MCF 10A (cell line): ENCODE measurements at regions not wholly inside any gene's neighbourhood (a gene's known extent, or its start where the extent isn't known, plus 50 kb on each side); places are given as distances from the start of the nearest gene placed in this dataset.

Source experiments
- BruUV-seq: library from RNA; stranded (reverse); fragments of 400-500 nt; replicated peaks from 2 replicates; lab custom pipeline; 2021; lab: Mats Ljungman, UMichigan
- CTCF ChIA-PET: fragments of 300-600 bp; sonication (Branson Sonifier 250); formaldehyde crosslinking; extraction: SDS; loops from one replicate; lab custom pipeline; 2021; ENCODE audit warnings: antibody characterized with exemption, inconsistent platforms; lab: Yijun Ruan, JAX
- POLR2A ChIA-PET: fragments of 300-600, 350-650 bp; sonication (Branson Sonifier 250); formaldehyde crosslinking; extraction: SDS; loops from one replicate; lab custom pipeline; 2020; ENCODE audit warnings: antibody characterized with exemption, inconsistent platforms; lab: Yijun Ruan, JAX
- DNase-seq: peaks from one replicate; pipeline ENCODE4 v3.0.0-alpha.2; 2018; ENCODE audit not compliant: unreplicated experiment
- H3K27ac Mint-ChIP-seq: one replicate; pipeline ENCODE4 v1.8.0; 2022; ENCODE audit warnings: mild to moderate bottlenecking, low read depth, mixed read lengths; ENCODE audit not compliant: unreplicated experiment
- H3K27me3 Mint-ChIP-seq: one replicate; pipeline ENCODE4 v1.8.0; 2022; ENCODE audit warnings: mixed read lengths; ENCODE audit not compliant: insufficient read depth, unreplicated experiment
- H3K36me3 Mint-ChIP-seq: one replicate; pipeline ENCODE4 v1.8.0; 2022; ENCODE audit warnings: mild to moderate bottlenecking, moderate library complexity, mixed read lengths; ENCODE audit not compliant: insufficient read depth, unreplicated experiment
- H3K4me1 Mint-ChIP-seq: one replicate; pipeline ENCODE4 v1.8.0; 2022; ENCODE audit warnings: mixed read lengths; ENCODE audit not compliant: insufficient read depth, unreplicated experiment
- H3K4me3 Mint-ChIP-seq: one replicate; pipeline ENCODE4 v1.8.0; 2022; ENCODE audit warnings: mild to moderate bottlenecking, moderate library complexity, mixed read lengths; ENCODE audit not compliant: unreplicated experiment
- H3K9me3 Mint-ChIP-seq: one replicate; pipeline ENCODE4 v1.8.0; 2022; ENCODE audit warnings: mixed read lengths; ENCODE audit not compliant: unreplicated experiment
- intact Hi-C: fragments of 100-400 bp; cut with micrococcal nuclease; formaldehyde crosslinking; loops from 2 replicates; pipeline ENCODE4 v1.14.1; 2022
- TF ChIP-seq, protein P1 (sequence below): fragments of 200-600 bp; IDR thresholded peaks from one replicate; pipeline ENCODE4 v1.8.0; 2022; ENCODE audit warnings: antibody characterized with exemption, mild to moderate bottlenecking; ENCODE audit not compliant: unreplicated experiment

DNA sequence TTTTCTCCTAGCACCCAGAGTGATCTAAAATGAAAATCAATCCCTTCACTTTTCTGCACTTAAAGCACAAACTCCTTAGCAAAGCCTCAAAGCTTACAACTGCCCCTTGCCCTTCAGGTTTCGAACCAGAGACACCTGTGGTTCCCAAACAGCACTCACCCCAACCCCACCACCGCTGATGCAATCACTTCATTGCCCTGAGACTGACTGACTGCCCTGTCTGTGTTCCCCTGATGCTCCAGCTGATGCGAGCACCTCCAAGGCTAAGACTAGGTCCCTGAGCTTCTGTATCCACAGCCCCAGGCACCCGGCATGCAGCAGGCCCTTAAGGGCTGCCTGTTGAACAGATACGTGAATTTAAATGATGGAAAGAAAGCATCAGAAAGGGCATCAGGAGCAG lies 127.3 kb downstream of the ZNF621 start:
- intact Hi-C loops, result no loop called here
- no peaks in the 10 kb centered on the region for H3K9me3 Mint-ChIP-seq
- H3K4me3 Mint-ChIP-seq, result no peak overlapping the region
- H3K36me3 Mint-ChIP-seq, result no peaks in the 10 kb centered on the region
- BruUV-seq, result no TSS peak
- DNase-seq, result no peak
- H3K27ac Mint-ChIP-seq, result no peak overlapping the region
- POLR2A ChIA-PET, result no interaction called here
- H3K4me1 Mint-ChIP-seq, result no peaks in the 10 kb centered on the region
- H3K27me3 Mint-ChIP-seq, result no peaks in the 10 kb centered on the region
- CTCF ChIA-PET, result no interaction called here
- TF ChIP-seq, protein P1, sequence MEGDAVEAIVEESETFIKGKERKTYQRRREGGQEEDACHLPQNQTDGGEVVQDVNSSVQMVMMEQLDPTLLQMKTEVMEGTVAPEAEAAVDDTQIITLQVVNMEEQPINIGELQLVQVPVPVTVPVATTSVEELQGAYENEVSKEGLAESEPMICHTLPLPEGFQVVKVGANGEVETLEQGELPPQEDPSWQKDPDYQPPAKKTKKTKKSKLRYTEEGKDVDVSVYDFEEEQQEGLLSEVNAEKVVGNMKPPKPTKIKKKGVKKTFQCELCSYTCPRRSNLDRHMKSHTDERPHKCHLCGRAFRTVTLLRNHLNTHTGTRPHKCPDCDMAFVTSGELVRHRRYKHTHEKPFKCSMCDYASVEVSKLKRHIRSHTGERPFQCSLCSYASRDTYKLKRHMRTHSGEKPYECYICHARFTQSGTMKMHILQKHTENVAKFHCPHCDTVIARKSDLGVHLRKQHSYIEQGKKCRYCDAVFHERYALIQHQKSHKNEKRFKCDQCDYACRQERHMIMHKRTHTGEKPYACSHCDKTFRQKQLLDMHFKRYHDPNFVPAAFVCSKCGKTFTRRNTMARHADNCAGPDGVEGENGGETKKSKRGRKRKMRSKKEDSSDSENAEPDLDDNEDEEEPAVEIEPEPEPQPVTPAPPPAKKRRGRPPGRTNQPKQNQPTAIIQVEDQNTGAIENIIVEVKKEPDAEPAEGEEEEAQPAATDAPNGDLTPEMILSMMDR, result no peak

DNA sequence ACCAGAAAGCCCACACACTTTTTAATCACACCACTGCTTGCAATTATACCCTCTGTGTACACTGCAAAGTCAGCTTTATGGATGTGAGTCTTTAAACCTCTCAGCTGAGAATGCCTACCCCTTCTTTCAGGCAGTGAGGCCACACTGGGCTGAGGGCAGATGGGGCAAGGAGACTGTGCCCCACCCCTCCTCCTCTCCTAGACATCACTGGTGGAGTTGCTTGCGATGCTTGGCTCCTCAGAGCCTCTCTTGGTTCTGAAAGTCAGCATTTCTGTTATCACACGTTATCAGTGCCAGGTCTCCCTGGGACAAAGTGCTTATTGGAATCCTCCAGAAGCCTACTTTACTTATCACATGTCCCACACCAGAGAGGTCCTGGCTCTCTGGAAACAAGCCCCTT lies 128.2 kb downstream of the ZNF621 start:
- H3K4me3 Mint-ChIP-seq, result no peak overlapping the region
- ChIA-PET CTCF (no interaction called here), POLR2A (no interaction called here)
- no TSS peak for BruUV-seq
- TF ChIP-seq, protein P1, result no peak
- H3K27ac Mint-ChIP-seq, result no peak overlapping the region
- no peaks in the 10 kb centered on the region for H3K36me3 Mint-ChIP-seq
- no peaks in the 10 kb centered on the region for H3K9me3 Mint-ChIP-seq
- H3K27me3 Mint-ChIP-seq, result no peaks in the 10 kb centered on the region
- DNase-seq, result no peak
- intact Hi-C loops, result no loop called here
- no peaks in the 10 kb centered on the region for H3K4me1 Mint-ChIP-seq

DNA sequence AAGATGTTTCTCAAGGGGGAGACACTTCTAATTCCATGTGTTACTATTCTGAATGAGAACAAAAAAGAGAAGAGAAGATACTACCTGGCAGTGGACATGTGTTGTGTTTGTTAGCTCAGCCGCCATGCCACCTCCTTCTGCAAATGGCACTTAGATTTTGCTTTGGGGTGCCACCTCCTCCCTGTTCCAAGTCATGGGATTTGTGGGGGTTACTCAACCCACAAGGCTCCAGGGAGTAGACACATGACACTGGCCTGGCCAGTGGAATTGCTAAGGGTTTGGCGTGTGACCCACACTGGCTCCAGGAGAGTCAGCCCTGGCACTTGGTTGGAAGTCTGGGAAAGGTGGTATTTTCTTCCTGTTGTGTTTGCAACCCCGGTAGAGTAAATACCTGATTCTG lies 129.1 kb downstream of the ZNF621 start:
- POLR2A ChIA-PET, result no interaction called here
- Mint-ChIP-seq H3K36me3 (no peaks in the 10 kb centered on the region), H3K4me1 (no peaks in the 10 kb centered on the region), H3K27me3 (no peaks in the 10 kb centered on the region), H3K4me3 (no peak overlapping the region), H3K9me3 (no peaks in the 10 kb centered on the region), H3K27ac (no peak overlapping the region)
- DNase-seq, result no peak
- CTCF ChIA-PET, result no interaction called here
- intact Hi-C loops, result no loop called here
- TF ChIP-seq, protein P1, result no peak
- no TSS peak for BruUV-seq

DNA sequence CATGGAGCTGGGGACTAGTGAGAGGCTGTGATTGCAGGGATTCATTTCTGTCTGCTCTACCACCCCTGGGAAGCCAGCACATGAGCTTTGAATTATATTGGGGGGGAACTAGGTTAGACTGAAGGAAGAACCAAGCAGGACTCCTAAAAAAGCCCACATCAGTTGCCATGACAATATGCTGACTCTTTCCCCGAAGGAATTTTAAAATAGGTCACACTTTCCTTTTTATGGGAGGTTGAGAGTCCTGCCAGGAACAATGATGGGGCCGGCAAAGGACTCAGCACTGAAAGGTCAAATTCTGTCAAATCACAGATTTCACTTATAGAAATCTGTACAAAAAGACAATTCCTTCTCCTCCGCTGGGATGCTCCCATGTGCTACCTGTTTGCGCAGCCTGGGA lies 130.8 kb downstream of the ZNF621 start:
- no peak overlapping the region for H3K4me3 Mint-ChIP-seq
- intact Hi-C loops, result no loop called here
- ChIA-PET POLR2A (no interaction called here), CTCF (interaction anchor here (0.5 to 1.3 kb wide), 2 partner anchors 29 to 74 kb away, joined by 3 read pairs; no protein-coding TSS in a partner anchor)
- no peaks in the 10 kb centered on the region for H3K27me3 Mint-ChIP-seq
- no peaks in the 10 kb centered on the region for H3K9me3 Mint-ChIP-seq
- no peak for DNase-seq
- TF ChIP-seq, protein P1, result no peak
- no peaks in the 10 kb centered on the region for H3K4me1 Mint-ChIP-seq
- no peaks in the 10 kb centered on the region for H3K36me3 Mint-ChIP-seq
- BruUV-seq, result no TSS peak
- H3K27ac Mint-ChIP-seq, result no peak overlapping the region
